ENCODE measurements at regions not wholly inside any gene's neighbourhood (a gene's known extent, or its start where the extent isn't known, plus 50 kb on each side); places are given as distances from the start of the nearest gene placed in this dataset.
"Not testable (repeated sequence)": the region's sequence is repeated elsewhere in the genome, so short reads cannot be mapped to it uniquely, and the experiment has no call there.

- Histone ChIP-seq H3K27ac (no peak overlapping the region), H3K27me3 (no peaks in the 10 kb centered on the region), H3K4me1 (peaks cover 24% of the 10 kb centered on the region), H3K9me3 (replicated peaks) (no peaks in the 10 kb centered on the region), H3K36me3 (no peaks in the 10 kb centered on the region), H3K4me3 (no peak overlapping the region)
- no peak for DNase-seq
These were observed 53.0 kb upstream of the CA12 start for GRCh38 chr15:63434576-63435186.

- Histone ChIP-seq H3K9me3 (replicated peaks) (no peaks in the 10 kb centered on the region), H3K27me3 (no peaks in the 10 kb centered on the region), H3K4me1 (peaks cover 24% of the 10 kb centered on the region), H3K36me3 (no peaks in the 10 kb centered on the region), H3K27ac (no peak overlapping the region), H3K4me3 (no peak overlapping the region)
- DNase-seq, result no peak
These were observed 53.7 kb upstream of the CA12 start for GRCh38 chr15:63435204-63435820.

GRCh38 chr15:63436341-63436740 lies 54.7 kb upstream of the CA12 start:
- Histone ChIP-seq H3K4me3 (peak overlapping the region; percentile 11; the same call in 1 of the 2 replicates), H3K4me1 (peaks cover 15% of the 10 kb centered on the region; the same call in 1 of the 2 replicates), H3K36me3 (no peaks in the 10 kb centered on the region), H3K27me3 (no peaks in the 10 kb centered on the region), H3K9me3 (replicated peaks) (no peaks in the 10 kb centered on the region), H3K27ac (no peak overlapping the region)
- no peak for DNase-seq

- no peaks in the 10 kb centered on the region for H3K36me3 ChIP-seq
- peak overlapping the region; percentile 11 for H3K4me3 ChIP-seq
- no peaks in the 10 kb centered on the region for H3K9me3 ChIP-seq (replicated peaks)
- no peaks in the 10 kb centered on the region for H3K27me3 ChIP-seq
- H3K27ac ChIP-seq, result peak overlapping the region; percentile 25; the same call in 1 of the 2 replicates
- DNase-seq, result peak; percentile 78 to 88
- H3K4me1 ChIP-seq, result peaks cover 14% of the 10 kb centered on the region; the same call in 1 of the 2 replicates
These were observed 55.3 kb upstream of the CA12 start for GRCh38 chr15:63436872-63437375.

GRCh38 chr15:63439536-63440264 lies 58.1 kb upstream of the CA12 start:
- Histone ChIP-seq H3K4me1 (peaks cover 14% of the 10 kb centered on the region; the same call in 1 of the 2 replicates), H3K27ac (no peak overlapping the region), H3K27me3 (no peaks in the 10 kb centered on the region), H3K9me3 (replicated peaks) (no peaks in the 10 kb centered on the region), H3K4me3 (no peak overlapping the region), H3K36me3 (no peaks in the 10 kb centered on the region)
- DNase-seq, result peak in 1 of 2 experiments; percentile 17

GRCh38 chr15:63440265-63440648 lies 58.6 kb upstream of the CA12 start:
- Histone ChIP-seq H3K4me1 (peaks cover 14% of the 10 kb centered on the region; the same call in 1 of the 2 replicates), H3K27ac (no peak overlapping the region), H3K9me3 (replicated peaks) (no peaks in the 10 kb centered on the region), H3K36me3 (no peaks in the 10 kb centered on the region), H3K27me3 (no peaks in the 10 kb centered on the region), H3K4me3 (no peak overlapping the region)
- no peak for DNase-seq

- no peaks in the 10 kb centered on the region for H3K36me3 ChIP-seq
- peaks cover 14% of the 10 kb centered on the region; the same call in 1 of the 2 replicates for H3K4me1 ChIP-seq
- no peak overlapping the region for H3K4me3 ChIP-seq
- no peaks in the 10 kb centered on the region for H3K9me3 ChIP-seq (replicated peaks)
- H3K27ac ChIP-seq, result no peak overlapping the region
- DNase-seq, result no peak
- no peaks in the 10 kb centered on the region for H3K27me3 ChIP-seq
These were observed 59.1 kb upstream of the CA12 start for GRCh38 chr15:63440756-63441155.

GRCh38 chr15:63441266-63441665 lies 59.6 kb upstream of the CA12 start:
- H3K4me1 ChIP-seq, result peaks cover 13% of the 10 kb centered on the region; the same call in 1 of the 2 replicates

GRCh38 chr15:63442080-63442479 lies 60.4 kb upstream of the CA12 start:
- peaks cover 4% of the 10 kb centered on the region; the same call in 1 of the 2 replicates for H3K4me1 ChIP-seq
- H3K4me3 ChIP-seq, result no peak overlapping the region
- no peak overlapping the region for H3K27ac ChIP-seq
- no peaks in the 10 kb centered on the region for H3K9me3 ChIP-seq (replicated peaks)
- no peak for DNase-seq
- no peaks in the 10 kb centered on the region for H3K27me3 ChIP-seq
- H3K36me3 ChIP-seq, result no peaks in the 10 kb centered on the region

More at GRCh38 chr15:63441266-63441665, 59.6 kb upstream of the CA12 start:
- no peaks in the 10 kb centered on the region for H3K9me3 ChIP-seq (replicated peaks)
- H3K4me3 ChIP-seq, result no peak overlapping the region
- no peaks in the 10 kb centered on the region for H3K36me3 ChIP-seq
- H3K27ac ChIP-seq, result no peak overlapping the region
- DNase-seq, result no peak
- no peaks in the 10 kb centered on the region for H3K27me3 ChIP-seq

- Histone ChIP-seq H3K27ac (no peak overlapping the region), H3K36me3 (no peaks in the 10 kb centered on the region), H3K9me3 (replicated peaks) (no peaks in the 10 kb centered on the region), H3K4me3 (no peak overlapping the region), H3K27me3 (no peaks in the 10 kb centered on the region), H3K4me1 (no peaks in the 10 kb centered on the region)
- no peak for DNase-seq
These were observed 59.8 kb upstream of the USP3 start for GRCh38 chr15:63444611-63445010.

- H3K27me3 ChIP-seq, result no peaks in the 10 kb centered on the region
- no peaks in the 10 kb centered on the region for H3K9me3 ChIP-seq (replicated peaks)
- H3K4me1 ChIP-seq, result no peaks in the 10 kb centered on the region
- no peak overlapping the region for H3K27ac ChIP-seq
- H3K36me3 ChIP-seq, result no peaks in the 10 kb centered on the region
- H3K4me3 ChIP-seq, result no peak overlapping the region
- DNase-seq, result no peak
These were observed 58.1 kb upstream of the USP3 start for GRCh38 chr15:63446255-63446654.

GRCh38 chr15:63447017-63447676 lies 57.2 kb upstream of the USP3 start:
- no peaks in the 10 kb centered on the region for H3K36me3 ChIP-seq
- H3K4me1 ChIP-seq, result no peaks in the 10 kb centered on the region
- no peaks in the 10 kb centered on the region for H3K27me3 ChIP-seq
- H3K4me3 ChIP-seq, result no peak overlapping the region
- peak in 1 of 2 experiments; percentile 40 for DNase-seq
- H3K9me3 ChIP-seq (replicated peaks), result no peaks in the 10 kb centered on the region
- H3K27ac ChIP-seq, result no peak overlapping the region

- no peaks in the 10 kb centered on the region for H3K36me3 ChIP-seq
- H3K9me3 ChIP-seq (replicated peaks), result no peaks in the 10 kb centered on the region
- no peaks in the 10 kb centered on the region for H3K27me3 ChIP-seq
- no peaks in the 10 kb centered on the region for H3K4me1 ChIP-seq
- no peak overlapping the region for H3K4me3 ChIP-seq
- DNase-seq, result no peak
- H3K27ac ChIP-seq, result no peak overlapping the region
These were observed 56.1 kb upstream of the USP3 start for GRCh38 chr15:63448266-63448665.

- not testable (repeated sequence) for DNase-seq; H3K36me3 ChIP-seq; H3K9me3 ChIP-seq (replicated peaks); H3K4me3 ChIP-seq; H3K27ac ChIP-seq; H3K27me3 ChIP-seq; H3K4me1 ChIP-seq
These were observed 55.4 kb upstream of the USP3 start for GRCh38 chr15:63448872-63449555.
